NOMO-1 (cell line): ENCODE measurements at regions not wholly inside any gene's neighbourhood (a gene's known extent, or its start where the extent isn't known, plus 50 kb on each side); places are given as distances from the start of the nearest gene placed in this dataset.
A peak's percentile ranks its signal among the peaks of the same experiment; 100 is the strongest.

Experiments used
- DNase-seq, 2 experiments: peaks; one replicate each; lab custom pipeline; 2025; ENCODE audit not compliant: unreplicated experiment in 2 of 2; lab: John Stamatoyannopoulos, UW

GRCh38 chr4:180394730-180395129, 1848.5 kb upstream of the TENM3 start:
- no peak for DNase-seq

- no peak for DNase-seq
Measured at GRCh38 chr4:180398564-180398963, 1844.6 kb upstream of the TENM3 start.

DNA sequence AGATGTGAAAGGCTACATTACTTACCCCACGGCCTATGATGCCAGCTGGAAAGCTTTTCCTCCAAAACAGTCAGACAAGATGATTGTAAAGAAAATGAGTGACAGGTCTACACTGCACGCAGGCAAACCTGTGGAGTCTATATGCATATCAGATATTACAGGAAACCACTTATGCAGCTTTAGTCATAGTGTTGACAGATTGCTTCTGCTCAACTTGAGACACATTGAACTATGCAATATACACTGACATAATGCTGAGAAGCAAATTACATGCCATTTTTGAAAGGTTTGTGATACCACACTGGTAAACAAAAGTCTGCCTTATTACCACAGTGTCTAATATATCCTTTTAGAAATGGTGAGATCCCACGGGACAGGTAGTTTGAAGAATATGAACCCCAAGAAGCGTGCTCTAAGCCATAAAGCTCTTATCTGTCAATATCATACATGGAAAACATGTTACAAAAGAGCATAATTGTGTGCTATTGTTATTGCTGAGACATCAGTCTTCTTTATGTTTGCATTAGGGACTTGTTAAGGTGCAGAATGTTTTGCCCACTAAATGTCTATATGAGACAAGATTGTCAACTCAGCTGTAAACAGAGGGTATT, 1835.8 kb upstream of the TENM3 start:
- no peak for DNase-seq

DNA sequence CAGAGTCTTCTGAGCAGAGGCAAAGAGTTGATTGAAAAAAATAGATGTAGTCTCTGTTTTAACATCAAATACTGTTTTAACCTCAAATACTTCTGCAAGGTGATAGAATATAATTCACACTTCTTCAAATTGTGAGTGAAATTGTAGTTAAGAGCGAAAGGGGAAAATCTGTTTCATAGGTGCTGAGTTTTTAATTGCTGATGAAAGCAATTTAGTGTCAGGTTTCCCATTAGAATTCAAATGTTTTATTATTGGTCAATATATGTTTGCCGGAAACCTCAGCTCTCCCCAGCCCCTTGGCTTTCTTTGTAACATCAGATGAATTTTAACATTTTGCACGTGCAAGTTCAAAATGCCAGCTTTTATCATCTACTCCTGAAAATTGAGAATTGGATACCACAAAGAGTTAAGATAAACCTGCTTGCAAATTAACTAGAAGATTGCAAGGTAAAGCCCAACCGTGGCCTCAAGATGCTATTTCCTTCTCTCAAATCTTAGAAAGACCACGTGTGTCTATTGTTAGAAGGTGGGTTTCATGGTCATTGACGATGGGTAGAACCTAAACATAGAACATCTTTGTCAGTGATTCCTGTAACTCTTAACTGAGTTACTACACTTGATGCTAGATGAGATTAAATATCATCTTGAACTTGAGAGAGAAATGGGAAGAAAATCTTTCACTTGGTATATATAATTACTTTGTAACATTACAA, 1824.2 kb upstream of the TENM3 start:
- DNase-seq, result no peak

DNA sequence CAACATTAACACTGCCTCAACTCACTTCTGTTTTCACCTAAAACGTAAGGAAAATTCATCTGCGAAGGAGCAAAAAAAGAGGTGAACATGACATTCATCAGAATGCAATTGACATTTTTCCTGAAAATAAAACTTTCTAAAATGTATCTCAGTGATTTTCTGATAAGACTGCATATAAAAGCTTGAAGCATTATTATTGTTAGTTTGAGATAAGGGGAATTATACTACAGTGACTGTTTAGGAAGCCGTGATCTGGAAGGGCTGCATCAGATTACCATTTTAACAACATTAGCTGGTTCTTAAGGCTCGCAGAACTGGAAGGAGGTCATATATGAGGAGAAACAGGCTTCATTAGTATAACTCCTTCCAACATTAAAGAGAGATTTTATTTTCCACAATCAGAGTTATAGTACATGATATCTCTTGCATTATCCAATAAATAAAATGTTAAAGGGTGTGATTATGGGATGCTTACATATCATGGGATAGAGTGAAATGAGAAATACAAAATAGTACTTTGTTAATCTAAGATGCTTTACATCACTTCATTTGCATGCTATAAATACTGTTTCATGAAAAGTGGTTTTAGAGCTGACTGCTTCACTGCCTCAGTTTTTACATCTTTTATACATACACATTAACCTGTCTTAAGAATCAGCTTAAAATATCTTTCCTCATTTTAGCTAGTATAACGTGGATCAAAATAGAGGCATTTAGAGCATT, 1820.1 kb upstream of the TENM3 start:
- no peak for DNase-seq

GRCh38 chr4:180423712-180424057, 1819.5 kb upstream of the TENM3 start:
- DNase-seq, result no peak

DNA sequence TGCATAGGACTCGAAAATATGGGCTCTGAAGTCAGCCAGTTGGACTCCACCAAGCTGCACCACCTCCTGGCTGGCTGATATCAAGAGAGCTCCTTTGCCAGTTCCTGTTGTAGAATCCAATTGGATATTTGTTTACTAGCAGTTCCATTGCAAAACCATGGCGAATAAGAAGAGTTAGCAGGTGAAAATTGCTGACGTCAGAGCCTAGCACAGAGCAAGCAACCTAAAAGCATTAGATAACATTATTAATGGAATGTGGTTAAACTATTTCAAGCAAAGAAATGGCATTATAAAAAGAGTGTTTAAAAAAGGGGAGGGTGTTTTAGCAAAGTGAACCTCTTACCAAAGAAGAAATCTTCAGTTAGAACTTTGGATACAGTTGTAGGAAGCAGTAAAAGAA, 1816.3 kb upstream of the TENM3 start:
- no peak for DNase-seq

- no peak for DNase-seq
Measured at GRCh38 chr4:180430283-180430682, 1812.9 kb upstream of the TENM3 start.

DNA sequence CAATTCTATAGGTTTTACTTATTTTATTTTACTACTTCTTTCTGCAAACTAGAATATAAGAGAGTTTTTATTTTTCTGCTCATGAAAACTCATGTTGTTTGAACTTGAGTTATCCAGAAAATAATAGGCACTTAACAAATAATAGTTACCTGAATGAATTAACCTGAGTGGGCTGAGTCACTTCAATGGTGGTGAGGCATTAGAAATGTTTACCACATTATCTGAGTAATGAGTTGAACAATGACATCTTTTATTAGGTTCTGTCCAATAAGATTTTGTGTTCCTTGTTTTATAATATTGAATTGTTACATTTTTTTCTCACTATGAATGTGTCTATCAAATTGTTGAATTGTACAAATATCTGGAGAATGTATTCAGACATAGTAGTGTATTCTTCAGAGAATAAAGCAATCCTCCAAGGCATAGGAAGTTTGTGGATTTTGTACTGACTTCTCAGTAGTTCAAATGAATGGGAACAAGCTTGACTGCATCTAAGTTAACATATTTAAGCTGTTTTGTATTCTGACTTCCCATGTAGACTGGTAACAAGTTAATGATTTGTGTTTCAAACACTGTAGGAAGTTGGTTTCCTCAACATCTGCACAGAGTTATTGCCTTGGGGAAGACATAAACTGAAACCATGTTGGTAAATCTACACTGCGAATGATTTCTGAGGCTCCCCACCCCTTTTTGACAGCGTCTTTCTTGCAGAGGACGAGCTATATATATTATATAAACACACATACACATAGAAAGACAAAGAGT, 1808.9 kb upstream of the TENM3 start:
- DNase-seq, result no peak

GRCh38 chr4:180436361-180436760, 1806.8 kb upstream of the TENM3 start:
- no peak for DNase-seq

GRCh38 chr4:180437601-180438000, 1805.6 kb upstream of the TENM3 start:
- DNase-seq, result no peak

GRCh38 chr4:180448306-180448705, 1794.9 kb upstream of the TENM3 start:
- no peak for DNase-seq

DNA sequence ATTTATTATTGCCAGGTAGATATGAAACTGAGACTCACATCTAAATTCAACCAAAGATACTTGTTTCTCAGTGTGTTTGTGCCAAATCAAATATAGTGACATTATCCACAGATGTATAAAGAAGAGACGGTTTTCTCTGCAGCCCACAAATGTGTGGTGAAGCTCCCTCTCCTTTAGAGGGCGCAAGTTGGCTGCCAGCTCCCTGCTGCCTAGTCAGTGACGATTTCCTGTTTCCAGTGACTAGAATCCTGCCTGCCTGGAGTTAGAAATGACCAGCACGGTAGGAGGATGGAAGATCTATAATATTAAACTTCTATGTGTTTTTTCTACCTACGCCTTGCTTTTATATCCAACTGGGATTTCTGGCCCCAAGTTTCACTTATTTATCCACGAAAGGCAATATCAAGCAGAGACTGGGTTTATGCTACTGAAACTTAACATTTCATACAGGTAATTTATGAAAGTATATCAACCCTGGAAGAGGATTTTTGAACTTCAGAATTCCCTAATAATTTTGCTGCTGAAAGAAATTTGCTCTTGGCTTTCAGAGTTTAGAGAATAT, 1793.7 kb upstream of the TENM3 start:
- DNase-seq, result peak; percentile 22 to 71

DNA sequence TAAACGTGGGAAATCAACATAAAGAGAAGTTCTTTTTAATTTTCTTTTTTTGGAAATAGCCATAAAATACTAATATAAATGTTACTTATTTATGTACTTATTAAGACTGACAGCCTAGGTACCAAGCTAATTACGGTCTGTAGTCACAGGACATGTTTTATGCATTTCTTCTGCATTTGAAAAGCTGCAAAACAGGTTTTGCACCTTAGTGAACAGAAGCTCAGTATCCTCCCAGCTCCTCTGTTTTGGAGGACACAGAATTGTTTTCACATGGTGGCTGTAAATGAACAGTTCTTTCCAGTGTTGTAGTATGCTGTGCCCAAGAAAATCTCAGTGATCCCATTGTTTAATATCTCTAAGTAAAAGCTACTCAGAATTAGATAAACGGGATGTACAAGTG, 1788.0 kb upstream of the TENM3 start:
- no peak for DNase-seq

GRCh38 chr4:180456928-180457327, 1786.3 kb upstream of the TENM3 start:
- no peak for DNase-seq

GRCh38 chr4:180462116-180462515, 1781.1 kb upstream of the TENM3 start:
- no peak for DNase-seq

DNA sequence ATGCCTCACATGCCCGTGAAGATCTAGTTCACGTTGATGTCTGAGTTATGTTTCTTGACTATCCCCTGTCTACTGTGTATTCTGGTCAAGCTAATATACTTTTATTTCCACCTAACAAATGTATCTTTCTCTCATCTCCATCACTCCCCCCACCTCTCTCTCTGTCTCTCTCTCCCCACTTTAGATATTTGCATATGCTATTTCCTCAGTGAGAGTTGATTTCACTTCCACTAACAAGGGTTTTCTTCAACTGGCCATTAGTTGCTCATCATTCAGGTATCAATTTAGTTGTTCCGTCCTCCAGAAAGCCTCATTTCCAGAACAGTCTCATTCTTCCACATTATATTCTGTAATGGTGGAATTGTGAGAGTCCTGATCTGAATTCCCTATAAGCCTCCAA, 1777.8 kb upstream of the TENM3 start:
- DNase-seq, result no peak

DNA sequence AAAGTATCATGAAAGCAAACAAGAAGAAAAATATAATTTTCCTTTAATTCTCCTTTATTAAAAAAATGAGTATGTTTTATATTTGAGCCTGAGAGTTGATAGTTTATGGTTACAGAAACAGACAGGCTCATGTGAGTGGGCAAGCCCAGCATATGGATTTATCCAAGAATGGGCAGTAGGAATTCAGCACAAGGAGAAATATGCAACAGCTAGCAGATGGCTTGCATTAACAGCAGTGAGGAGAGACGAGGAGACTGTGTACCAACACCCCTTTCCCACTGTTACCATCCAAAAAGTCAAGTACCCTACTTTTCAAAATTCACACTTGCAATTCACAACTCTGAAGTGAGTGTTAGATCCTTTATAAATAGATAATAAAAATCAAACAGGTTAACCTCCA, 1760.2 kb upstream of the TENM3 start:
- no peak for DNase-seq

GRCh38 chr4:180485407-180485806, 1757.8 kb upstream of the TENM3 start:
- no peak for DNase-seq

- no peak for DNase-seq
Measured at GRCh38 chr4:180486342-180486741, 1756.9 kb upstream of the TENM3 start.

GRCh38 chr4:180489787-180490186, 1753.4 kb upstream of the TENM3 start:
- no peak for DNase-seq
